ENCODE measurements at regions not wholly inside any gene's neighbourhood (a gene's known extent, or its start where the extent isn't known, plus 50 kb on each side); places are given as distances from the start of the nearest gene placed in this dataset.

GRCh38 chr1:55610203-55610602, 395.0 kb upstream of the USP24 start:
- H3K27me3 ChIP-seq (ENCODE audit: control insufficient read depth in 2 of 2, insufficient read depth in 2 of 2, low read length in 2 of 2) = no peaks in the 10 kb centered on the region
- no peaks in the 10 kb centered on the region for H3K4me1 ChIP-seq (ENCODE audit: control insufficient read depth in 1 of 2, insufficient read depth in 2 of 2, low read length in 2 of 2)
- no peak overlapping the region for H3K4me3 ChIP-seq (replicated peaks in 1 of 3; ENCODE audit: low read depth in 2 of 3, low read length in 3 of 3)
- H3K9ac ChIP-seq (ENCODE audit: insufficient read depth, low read length, poor library complexity, severe bottlenecking) = no peak overlapping the region
- H3K4me3 Mint-ChIP-seq = no peak overlapping the region
- no peak overlapping the region for H3K27ac Mint-ChIP-seq
- no peaks in the 10 kb centered on the region for H3K36me3 ChIP-seq (replicated peaks in 1 of 2; ENCODE audit: control insufficient read depth in 1 of 2, insufficient read depth in 2 of 2, low read length in 2 of 2)
- no peak overlapping the region for H3K27ac ChIP-seq (ENCODE audit: low read depth in 1 of 2, low read length in 2 of 2)
- no peaks in the 10 kb centered on the region for H3K79me2 ChIP-seq (ENCODE audit: insufficient read depth, low read length)
- no peaks in the 10 kb centered on the region for H4K20me1 ChIP-seq (ENCODE audit: insufficient read depth, low read length)
- H3K27me3 Mint-ChIP-seq (ENCODE audit: low read depth in 3 of 3) = no peaks in the 10 kb centered on the region
- WGBS (ENCODE audit: insufficient coverage) = no CpG with 5 or more reads among the region's 3 CpGs
- intact Hi-C loops (cut with micrococcal nuclease) = no loop called here
- H3K36me3 Mint-ChIP-seq = no peaks in the 10 kb centered on the region
- TF ChIP-seq, protein P1, sequence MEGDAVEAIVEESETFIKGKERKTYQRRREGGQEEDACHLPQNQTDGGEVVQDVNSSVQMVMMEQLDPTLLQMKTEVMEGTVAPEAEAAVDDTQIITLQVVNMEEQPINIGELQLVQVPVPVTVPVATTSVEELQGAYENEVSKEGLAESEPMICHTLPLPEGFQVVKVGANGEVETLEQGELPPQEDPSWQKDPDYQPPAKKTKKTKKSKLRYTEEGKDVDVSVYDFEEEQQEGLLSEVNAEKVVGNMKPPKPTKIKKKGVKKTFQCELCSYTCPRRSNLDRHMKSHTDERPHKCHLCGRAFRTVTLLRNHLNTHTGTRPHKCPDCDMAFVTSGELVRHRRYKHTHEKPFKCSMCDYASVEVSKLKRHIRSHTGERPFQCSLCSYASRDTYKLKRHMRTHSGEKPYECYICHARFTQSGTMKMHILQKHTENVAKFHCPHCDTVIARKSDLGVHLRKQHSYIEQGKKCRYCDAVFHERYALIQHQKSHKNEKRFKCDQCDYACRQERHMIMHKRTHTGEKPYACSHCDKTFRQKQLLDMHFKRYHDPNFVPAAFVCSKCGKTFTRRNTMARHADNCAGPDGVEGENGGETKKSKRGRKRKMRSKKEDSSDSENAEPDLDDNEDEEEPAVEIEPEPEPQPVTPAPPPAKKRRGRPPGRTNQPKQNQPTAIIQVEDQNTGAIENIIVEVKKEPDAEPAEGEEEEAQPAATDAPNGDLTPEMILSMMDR (IDR thresholded peaks at IDR 0.05) = no peak
- H3K4me2 ChIP-seq (replicated peaks; ENCODE audit: extremely low read depth, low read length, poor library complexity, severe bottlenecking) = no peak overlapping the region
- no peaks in the 10 kb centered on the region for H3K4me1 Mint-ChIP-seq
- peaks cover 8 to 16% of the 10 kb centered on the region in 2 donors for H3K9me3 ChIP-seq (replicated peaks in 1 of 2; ENCODE audit: control insufficient read depth in 1 of 2, insufficient read depth in 1 of 2, low read length in 2 of 2)
- peaks cover 8 to 27% (median 13%) of the 10 kb centered on the region in 7 donors for H3K9me3 Mint-ChIP-seq
- H2AFZ ChIP-seq (ENCODE audit: insufficient read depth, low read depth, low read length, poor library complexity, severe bottlenecking) = no peak overlapping the region
- no peak for DNase-seq

- H3K79me2 ChIP-seq (ENCODE audit: insufficient read depth, low read length) = no peaks in the 10 kb centered on the region
- no peak overlapping the region for H3K4me3 ChIP-seq (replicated peaks in 1 of 3; ENCODE audit: low read depth in 2 of 3, low read length in 3 of 3)
- no peaks in the 10 kb centered on the region for H3K4me1 Mint-ChIP-seq
- intact Hi-C loops (cut with micrococcal nuclease) = no loop called here
- H3K27ac Mint-ChIP-seq = no peak overlapping the region
- H3K4me2 ChIP-seq (replicated peaks; ENCODE audit: extremely low read depth, low read length, poor library complexity, severe bottlenecking) = no peak overlapping the region
- DNase-seq = no peak
- H3K9ac ChIP-seq (ENCODE audit: insufficient read depth, low read length, poor library complexity, severe bottlenecking) = no peak overlapping the region
- no peaks in the 10 kb centered on the region for H3K36me3 Mint-ChIP-seq
- H3K27me3 Mint-ChIP-seq (ENCODE audit: low read depth in 3 of 3) = peaks cover 0 to 2% (median 0%) of the 10 kb centered on the region in 3 donors
- H3K9me3 ChIP-seq (replicated peaks in 1 of 2; ENCODE audit: control insufficient read depth in 1 of 2, insufficient read depth in 1 of 2, low read length in 2 of 2) = peaks cover 8 to 16% of the 10 kb centered on the region in 2 donors
- no peaks in the 10 kb centered on the region for H3K27me3 ChIP-seq (ENCODE audit: control insufficient read depth in 2 of 2, insufficient read depth in 2 of 2, low read length in 2 of 2)
- no peaks in the 10 kb centered on the region for H3K36me3 ChIP-seq (replicated peaks in 1 of 2; ENCODE audit: control insufficient read depth in 1 of 2, insufficient read depth in 2 of 2, low read length in 2 of 2)
- peaks cover 8 to 25% (median 11%) of the 10 kb centered on the region in 7 donors for H3K9me3 Mint-ChIP-seq
- no peak overlapping the region for H3K27ac ChIP-seq (ENCODE audit: low read depth in 1 of 2, low read length in 2 of 2)
- no peak overlapping the region for H2AFZ ChIP-seq (ENCODE audit: insufficient read depth, low read depth, low read length, poor library complexity, severe bottlenecking)
- TF ChIP-seq, protein P1 (IDR thresholded peaks at IDR 0.05) = no peak
- no peak overlapping the region for H3K4me3 Mint-ChIP-seq
- no peaks in the 10 kb centered on the region for H4K20me1 ChIP-seq (ENCODE audit: insufficient read depth, low read length)
- no peaks in the 10 kb centered on the region for H3K4me1 ChIP-seq (ENCODE audit: control insufficient read depth in 1 of 2, insufficient read depth in 2 of 2, low read length in 2 of 2)
Observed at GRCh38 chr1:55609630-55610029, 394.5 kb upstream of the USP24 start.

Data from CD14-positive monocyte (primary cell).